Smooth muscle cell (in vitro differentiated cells): ENCODE measurements at regions not wholly inside any gene's neighbourhood (a gene's known extent, or its start where the extent isn't known, plus 50 kb on each side); places are given as distances from the start of the nearest gene placed in this dataset.

Experiments
- DNase-seq: peaks from one replicate; lab custom pipeline; 2025; ENCODE audit not compliant: unreplicated experiment; lab: John Stamatoyannopoulos, UW
- H2AFZ ChIP-seq: fragments of 200-600 bp; sonication (generic); 2 replicates; pipeline ENCODE4 v1.6.0; 2016; ENCODE audit warnings: antibody characterized with exemption, low read depth, mild to moderate bottlenecking
- H3F3A ChIP-seq: fragments of 200-600 bp; sonication (generic); 2 replicates; pipeline ENCODE4 v1.6.0; 2017; ENCODE audit warnings: antibody characterized with exemption, low read depth
- H3K27ac ChIP-seq: fragments of 200-600 bp; sonication (generic); 2 replicates; pipeline ENCODE4 v1.5.1; 2016; ENCODE audit warnings: low read depth, mild to moderate bottlenecking
- H3K27me3 ChIP-seq: fragments of 200-600 bp; sonication (generic); 2 replicates; pipeline ENCODE4 v1.6.1; 2016; ENCODE audit warnings: low read depth, mild to moderate bottlenecking
- H3K36me3 ChIP-seq: fragments of 200-600 bp; sonication (generic); 2 replicates; pipeline ENCODE4 v1.5.1; 2016; ENCODE audit warnings: low read depth
- H3K4me1 ChIP-seq: fragments of 200-600 bp; sonication (generic); 2 replicates; pipeline ENCODE4 v1.5.1; 2016; ENCODE audit warnings: low read depth
- H3K4me2 ChIP-seq: fragments of 200-600 bp; sonication (generic); 2 replicates; pipeline ENCODE4 v1.6.0; 2016; ENCODE audit warnings: mild to moderate bottlenecking
- H3K4me3 ChIP-seq: fragments of 200-600 bp; sonication (generic); 2 replicates; pipeline ENCODE4 v1.5.1; 2016; ENCODE audit warnings: mild to moderate bottlenecking
- H3K79me2 ChIP-seq: fragments of 200-600 bp; sonication (generic); 2 replicates; pipeline ENCODE4 v1.6.0; 2016; ENCODE audit warnings: low read depth, mild to moderate bottlenecking
- H3K9ac ChIP-seq: fragments of 200-600 bp; sonication (generic); 2 replicates; pipeline ENCODE4 v1.6.0; 2016; ENCODE audit warnings: low read depth
- H3K9me3 ChIP-seq: fragments of 200-600 bp; sonication (generic); replicated peaks from 2 replicates; pipeline ENCODE4 v1.5.1; 2016; ENCODE audit warnings: low read depth
- H4K20me1 ChIP-seq: fragments of 200-600 bp; sonication (generic); 2 replicates; pipeline ENCODE4 v1.6.0; 2016; ENCODE audit warnings: low read depth
- CTCF ChIP-seq: fragments of 200-600 bp; sonication (generic); IDR thresholded peaks from 2 replicates; pipeline ENCODE4 v1.5.1; 2017; ENCODE audit warnings: borderline replicate concordance, mild to moderate bottlenecking, antibody characterized with exemption; ENCODE audit not compliant: insufficient read depth, poor library complexity, severe bottlenecking
- WGBS: methylation state at CpG from one replicate; pipeline ENCODE4 v1.1.7; 2016; ENCODE audit warnings: low lambda C conversion rate; 5-methylcytosine and 5-hydroxymethylcytosine counted together

GRCh38 chr9:69955536-69956355, 87.9 kb upstream of the MAMDC2 start:
- Histone ChIP-seq H3K4me2 (no peak overlapping the region), H3K4me3 (no peak overlapping the region), H3K79me2 (no peaks in the 10 kb centered on the region), H2AFZ (no peak overlapping the region), H3K27ac (no peak overlapping the region), H4K20me1 (no peaks in the 10 kb centered on the region), H3K9me3 (no peaks in the 10 kb centered on the region), H3F3A (no peaks in the 10 kb centered on the region), H3K27me3 (no peaks in the 10 kb centered on the region), H3K9ac (no peak overlapping the region), H3K36me3 (no peaks in the 10 kb centered on the region), H3K4me1 (no peaks in the 10 kb centered on the region)
- no peak for DNase-seq
- WGBS = 85% methylated on average over 6 of the region's 6 CpGs
- no peak for TF ChIP-seq CTCF

GRCh38 chr9:69961843-69962242, 81.8 kb upstream of the MAMDC2 start:
- Histone ChIP-seq H2AFZ (no peak overlapping the region), H3K4me2 (no peak overlapping the region), H3K9me3 (no peaks in the 10 kb centered on the region), H3K4me1 (no peaks in the 10 kb centered on the region), H3K79me2 (no peaks in the 10 kb centered on the region), H4K20me1 (no peaks in the 10 kb centered on the region), H3K27ac (no peak overlapping the region), H3F3A (no peaks in the 10 kb centered on the region), H3K27me3 (no peaks in the 10 kb centered on the region), H3K4me3 (no peak overlapping the region), H3K9ac (no peak overlapping the region), H3K36me3 (no peaks in the 10 kb centered on the region)
- TF ChIP-seq CTCF = no peak
- 52% methylated on average over 1 of the region's 1 CpG for WGBS
- DNase-seq = no peak

GRCh38 chr9:69963803-69964202, 79.8 kb upstream of the MAMDC2 start:
- no peak for DNase-seq
- no peak overlapping the region for H3K9ac ChIP-seq

More at GRCh38 chr9:69963803-69964202, 79.8 kb upstream of the MAMDC2 start:
- no peaks in the 10 kb centered on the region for H3K9me3 ChIP-seq
- H3K4me3 ChIP-seq = no peak overlapping the region
- H3K79me2 ChIP-seq = no peaks in the 10 kb centered on the region
- H3K4me2 ChIP-seq = no peak overlapping the region
- H3K27ac ChIP-seq = no peak overlapping the region
- peak overlapping the region; percentile 77 for H2AFZ ChIP-seq
- 46% methylated on average over 9 of the region's 9 CpGs for WGBS
- no peaks in the 10 kb centered on the region for H3K36me3 ChIP-seq
- no peaks in the 10 kb centered on the region for H3F3A ChIP-seq
- TF ChIP-seq CTCF = no peak
- H4K20me1 ChIP-seq = no peaks in the 10 kb centered on the region
- no peaks in the 10 kb centered on the region for H3K4me1 ChIP-seq
- no peaks in the 10 kb centered on the region for H3K27me3 ChIP-seq
